SKM-1 treated with dmso at 0.1 percent for 144 hours (cell line): ENCODE measurements at regions not wholly inside any gene's neighbourhood (a gene's known extent, or its start where the extent isn't known, plus 50 kb on each side); places are given as distances from the start of the nearest gene placed in this dataset.
"Not testable (repeated sequence)": the region's sequence is repeated elsewhere in the genome, so short reads cannot be mapped to it uniquely, and the experiment has no call there.

Experiments
- DNase-seq: peaks from one replicate; lab custom pipeline; 2025; ENCODE audit not compliant: unreplicated experiment; lab: John Stamatoyannopoulos, UW

- DNase-seq, result no peak
These were observed 228.4 kb downstream of the SPRY1 start for GRCh38 chr4:123624959-123625358.

GRCh38 chr4:123628288-123628687, 231.7 kb downstream of the SPRY1 start:
- DNase-seq, result no peak

- DNase-seq, result no peak
These were observed 235.4 kb downstream of the SPRY1 start for GRCh38 chr4:123631786-123632692.

GRCh38 chr4:123632693-123633030, 236.1 kb downstream of the SPRY1 start:
- DNase-seq, result no peak

GRCh38 chr4:123638834-123639233, 242.2 kb downstream of the SPRY1 start:
- DNase-seq, result no peak

- DNase-seq, result no peak
These were observed 243.7 kb downstream of the SPRY1 start for GRCh38 chr4:123640271-123640670.

- DNase-seq, result no peak
These were observed 244.2 kb downstream of the SPRY1 start for GRCh38 chr4:123640824-123641223.

GRCh38 chr4:123643691-123644090, 247.1 kb downstream of the SPRY1 start:
- DNase-seq, result no peak

- no peak for DNase-seq
These were observed 252.7 kb downstream of the SPRY1 start for GRCh38 chr4:123649250-123649644.

GRCh38 chr4:123649645-123650391, 253.2 kb downstream of the SPRY1 start:
- no peak for DNase-seq

- no peak for DNase-seq
These were observed 254.5 kb downstream of the SPRY1 start for GRCh38 chr4:123651066-123651465.

- DNase-seq, result no peak
These were observed 255.1 kb downstream of the SPRY1 start for GRCh38 chr4:123651536-123652180.

- DNase-seq, result no peak
These were observed 255.9 kb downstream of the SPRY1 start for GRCh38 chr4:123652476-123652875.

GRCh38 chr4:123653236-123653635, 256.6 kb downstream of the SPRY1 start:
- DNase-seq, result no peak

GRCh38 chr4:123656746-123657294, 260.2 kb downstream of the SPRY1 start:
- not testable (repeated sequence) for DNase-seq

- not testable (repeated sequence) for DNase-seq
These were observed 261.0 kb downstream of the SPRY1 start for GRCh38 chr4:123657606-123658005.

GRCh38 chr4:123659262-123659661, 262.7 kb downstream of the SPRY1 start:
- DNase-seq, result no peak

- DNase-seq, result no peak
These were observed 263.1 kb downstream of the SPRY1 start for GRCh38 chr4:123659730-123660129.

- DNase-seq, result no peak
These were observed 264.6 kb downstream of the SPRY1 start for GRCh38 chr4:123661080-123661737.

GRCh38 chr4:123662827-123663226, 266.2 kb downstream of the SPRY1 start:
- no peak for DNase-seq

- DNase-seq, result no peak
These were observed 269.9 kb downstream of the SPRY1 start for GRCh38 chr4:123666486-123666885.
